ENCODE measurements at regions not wholly inside any gene's neighbourhood (a gene's known extent, or its start where the extent isn't known, plus 50 kb on each side); places are given as distances from the start of the nearest gene placed in this dataset.
"Not testable (repeated sequence)": the region's sequence is repeated elsewhere in the genome, so short reads cannot be mapped to it uniquely, and the experiment has no call there.

DNA sequence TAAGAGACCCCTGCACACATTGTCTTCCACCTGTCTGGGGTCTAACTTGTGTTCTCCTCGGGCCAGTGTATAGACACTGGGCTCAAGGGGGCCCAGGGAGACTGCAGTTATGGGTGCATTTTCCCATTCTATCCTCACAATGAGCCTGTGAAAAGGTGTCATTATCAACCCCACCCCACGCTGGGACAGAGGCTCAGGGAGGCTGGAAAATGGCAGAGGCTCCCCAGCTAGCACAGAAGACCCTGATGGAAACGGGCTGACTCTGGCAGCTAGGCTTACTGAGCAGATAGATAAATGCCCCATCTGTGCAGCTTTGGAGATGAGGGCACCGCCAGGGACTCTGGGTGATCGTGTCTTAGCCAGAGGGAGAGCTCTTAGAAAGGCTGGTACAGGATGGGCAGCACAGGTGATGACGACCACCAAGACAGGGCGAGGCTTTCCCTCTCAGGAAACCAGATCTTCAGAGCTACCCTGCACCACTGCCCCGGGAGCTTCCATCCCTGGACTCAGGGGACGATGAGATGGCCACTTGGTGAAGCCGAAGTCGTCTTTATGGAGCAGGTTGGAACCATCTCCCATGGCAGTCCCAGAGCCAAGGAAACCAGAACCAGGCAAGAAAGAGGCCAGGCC is 58.2 kb upstream of the CHST15 start:
- 82 to 87% methylated on average over 11 of the region's 11 CpGs for WGBS, 2 donors
- intact Hi-C loops (cut with DNase I): loop anchor here (5.0 kb wide), 2 partner anchors 44 to 144 kb away; no protein-coding TSS in a partner anchor

GRCh38 chr10:124150807-124151417 is 57.5 kb upstream of the CHST15 start:
- TF ChIP-seq POLR2A (IDR thresholded peaks at IDR 0.05) (no peak), EP300 (IDR thresholded peaks at IDR 0.05) (no peak), POLR2AphosphoS5 (IDR thresholded peaks at IDR 0.05) (no peak), CTCF (IDR thresholded peaks at IDR 0.05) (no peak)
- intact Hi-C loops (cut with DNase I): loop anchor here (5.0 kb wide), 2 partner anchors 44 to 144 kb away; no protein-coding TSS in a partner anchor
- peak overlapping the region in 1 of 4 donors; percentile 3 for H3K27ac ChIP-seq
- no peaks in the 10 kb centered on the region for H3K27me3 ChIP-seq
- WGBS, 2 donors: 91 to 94% methylated on average over 13 of the region's 13 CpGs
- H3K4me1 ChIP-seq: peaks cover 0 to 48% (median 39%) of the 10 kb centered on the region in 4 donors
- no peaks in the 10 kb centered on the region for H3K36me3 ChIP-seq
- no peaks in the 10 kb centered on the region for H3K9me3 ChIP-seq
- peak; percentile 46 for DNase-seq
- no peak overlapping the region for H3K4me3 ChIP-seq

More for the DNA sequence above, 58.2 kb upstream of the CHST15 start:
- H3K4me1 ChIP-seq: peaks cover 0 to 55% (median 46%) of the 10 kb centered on the region in 4 donors
- H3K27ac ChIP-seq: peak overlapping the region; percentile 77 to 80 (median 77)
- H3K4me3 ChIP-seq: no peak overlapping the region
- no peaks in the 10 kb centered on the region for H3K9me3 ChIP-seq
- DNase-seq: peak; percentile 49
- H3K36me3 ChIP-seq: no peaks in the 10 kb centered on the region
- TF ChIP-seq EP300 (IDR thresholded peaks at IDR 0.05): no peak
- TF ChIP-seq CTCF (IDR thresholded peaks at IDR 0.05): no peak
- no peak for TF ChIP-seq POLR2A (IDR thresholded peaks at IDR 0.05)
- TF ChIP-seq POLR2AphosphoS5 (IDR thresholded peaks at IDR 0.05): no peak
- no peaks in the 10 kb centered on the region for H3K27me3 ChIP-seq

GRCh38 chr10:124150189-124150806 is 56.9 kb upstream of the CHST15 start:
- Histone ChIP-seq H3K27me3 (no peaks in the 10 kb centered on the region), H3K4me1 (peaks cover 0 to 43% (median 35%) of the 10 kb centered on the region in 4 donors), H3K4me3 (no peak overlapping the region), H3K36me3 (no peaks in the 10 kb centered on the region), H3K27ac (peak overlapping the region in 3 of 4 donors; percentile 0 to 14 (median 3)), H3K9me3 (no peaks in the 10 kb centered on the region)
- intact Hi-C loops (cut with DNase I): loop anchor here (5.0 kb wide), 2 partner anchors 43 to 143 kb away; no protein-coding TSS in a partner anchor
- 87 to 89% methylated on average over 7 of the region's 7 CpGs for WGBS, 2 donors
- DNase-seq: peak; percentile 53
- TF ChIP-seq POLR2A (IDR thresholded peaks at IDR 0.05): no peak
- TF ChIP-seq POLR2AphosphoS5 (IDR thresholded peaks at IDR 0.05): no peak
- no peak for TF ChIP-seq EP300 (IDR thresholded peaks at IDR 0.05)
- TF ChIP-seq CTCF (IDR thresholded peaks at IDR 0.05): no peak

DNA sequence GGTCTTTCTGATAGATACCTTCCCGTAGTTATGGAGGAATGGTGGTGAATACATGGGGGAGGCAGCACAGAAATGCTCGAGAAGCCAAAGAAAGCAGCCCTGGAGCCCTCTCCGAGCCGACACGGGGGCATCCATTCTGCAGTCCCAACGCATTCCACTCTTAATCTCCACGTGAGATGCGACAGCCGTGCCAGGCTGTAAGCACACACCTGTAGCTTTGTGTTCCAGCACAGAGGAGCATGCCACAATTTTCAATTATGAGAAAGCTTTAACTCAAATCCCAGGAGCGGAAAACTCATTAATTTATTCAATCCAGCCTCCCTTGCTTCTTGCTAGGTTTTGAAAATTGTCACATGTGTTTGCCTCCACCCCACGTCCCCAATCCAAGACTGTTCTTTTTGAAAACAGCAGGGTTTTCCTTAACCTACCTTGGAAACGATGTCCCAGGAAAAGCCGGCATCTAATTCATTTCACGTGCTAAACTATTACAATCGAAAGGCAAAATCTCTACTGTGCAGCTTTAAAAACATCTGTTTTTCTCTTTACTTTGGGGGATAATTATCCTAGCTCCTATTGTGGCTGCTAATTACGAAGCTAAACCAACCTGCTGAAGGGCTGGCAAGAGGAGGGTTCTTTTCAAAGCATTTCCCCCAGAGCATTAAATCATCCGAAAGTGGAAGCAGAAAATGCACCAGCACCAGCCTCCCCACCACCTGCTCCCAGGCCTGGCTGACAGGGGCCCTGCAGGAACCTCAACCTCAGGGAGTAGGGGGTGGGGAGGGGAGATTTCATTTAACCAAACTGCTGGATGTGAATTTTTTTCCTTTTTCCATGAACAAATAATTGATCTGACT is 56.0 kb upstream of the CHST15 start:
- H3K4me3 ChIP-seq: no peak overlapping the region
- no peaks in the 10 kb centered on the region for H3K36me3 ChIP-seq
- H3K4me1 ChIP-seq: peaks cover 0 to 43% (median 35%) of the 10 kb centered on the region in 4 donors
- TF ChIP-seq EP300 (IDR thresholded peaks at IDR 0.05) (no peak), POLR2AphosphoS5 (IDR thresholded peaks at IDR 0.05) (no peak), POLR2A (IDR thresholded peaks at IDR 0.05) (no peak), CTCF (IDR thresholded peaks at IDR 0.05) (no peak)
- H3K27me3 ChIP-seq: no peaks in the 10 kb centered on the region
- no peaks in the 10 kb centered on the region for H3K9me3 ChIP-seq
- intact Hi-C loops (cut with DNase I): loop anchor here (5.0 kb wide), 2 partner anchors 42 to 142 kb away; no protein-coding TSS in a partner anchor
- WGBS, 2 donors: 64 to 84% methylated on average over 17 of the region's 17 CpGs
- DNase-seq: peak; percentile 42
- peak overlapping the region in 2 of 4 donors; percentile 0 to 14 for H3K27ac ChIP-seq

DNA sequence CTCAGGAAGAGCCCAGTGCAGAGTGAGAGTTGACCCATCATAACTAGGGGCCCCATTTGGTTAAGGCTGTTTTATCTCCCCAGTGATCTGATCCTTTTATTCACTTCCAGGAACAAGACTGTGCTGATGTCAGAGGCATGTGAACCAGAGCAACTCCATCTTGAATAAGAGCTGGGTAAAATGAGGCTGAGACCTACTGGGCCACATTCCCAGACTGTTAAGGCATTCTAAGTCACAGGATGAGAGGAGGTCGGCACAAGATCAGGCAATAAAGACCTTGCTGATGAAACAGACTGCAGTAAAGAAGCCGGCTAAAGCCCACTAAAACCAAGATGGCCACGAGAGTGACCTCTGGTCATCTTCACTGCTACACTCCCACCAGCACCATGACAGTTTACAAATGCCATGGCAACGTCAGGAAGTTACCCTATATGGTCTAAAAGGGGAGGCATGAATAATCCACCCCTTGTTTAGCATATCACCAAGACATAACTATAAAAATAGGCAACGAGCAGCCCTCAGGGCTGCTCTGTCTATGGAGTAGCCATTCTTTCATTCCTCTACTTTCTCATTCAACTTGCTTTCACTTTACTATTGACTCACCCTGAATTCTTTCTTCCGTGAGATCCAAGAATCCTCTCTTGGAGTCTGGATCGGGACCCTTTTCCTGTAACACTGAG is 55.3 kb upstream of the CHST15 start:
- H3K36me3 ChIP-seq; H3K27me3 ChIP-seq; H3K9me3 ChIP-seq; H3K27ac ChIP-seq; H3K4me3 ChIP-seq; DNase-seq; intact Hi-C loops (cut with DNase I): not testable (repeated sequence)
- 79 to 87% methylated on average over 7 of the region's 7 CpGs for WGBS, 2 donors
- H3K4me1 ChIP-seq: peaks cover 0 to 41% (median 35%) of the 10 kb centered on the region in 4 donors

Measured in sigmoid colon (tissue), 6 donors.